ENCODE measurements at regions not wholly inside any gene's neighbourhood (a gene's known extent, or its start where the extent isn't known, plus 50 kb on each side); places are given as distances from the start of the nearest gene placed in this dataset.

GRCh38 chrX:67342138-67342537, 201.7 kb upstream of the AR start:
- Histone ChIP-seq H3K36me3 (ENCODE audit: control insufficient read depth, insufficient read depth, low read length) (no peaks in the 10 kb centered on the region), H3K9ac (ENCODE audit: extremely low read depth, low read length, poor library complexity, severe bottlenecking) (no peak overlapping the region), H3K9me3 (ENCODE audit: control insufficient read depth, low read length) (no peaks in the 10 kb centered on the region), H3K27me3 (ENCODE audit: control insufficient read depth, insufficient read depth, low read length, poor library complexity, severe bottlenecking) (no peaks in the 10 kb centered on the region), H3K4me3 (ENCODE audit: low read length) (no peak overlapping the region), H3K4me1 (ENCODE audit: control insufficient read depth, insufficient read depth, low read length) (no peaks in the 10 kb centered on the region), H3K27ac (ENCODE audit: low read depth, low read length) (no peak overlapping the region)
- Mint-ChIP-seq H3K27ac (no peak overlapping the region), H3K4me3 (no peak overlapping the region), H3K4me1 (no peaks in the 10 kb centered on the region), H3K9me3 (peaks cover 57% of the 10 kb centered on the region), H3K27me3 (ENCODE audit: insufficient read depth) (no peaks in the 10 kb centered on the region), H3K36me3 (ENCODE audit: low read depth) (no peaks in the 10 kb centered on the region)
- DNase-seq: no peak
- 80% methylated on average over 1 of the region's 1 CpG; no CpG with 5 or more reads in 1 of the 2 experiments for WGBS, 2 experiments (ENCODE audit: insufficient coverage in 1 of 2, insufficient read length in 1 of 2)
- TF ChIP-seq, protein P1, sequence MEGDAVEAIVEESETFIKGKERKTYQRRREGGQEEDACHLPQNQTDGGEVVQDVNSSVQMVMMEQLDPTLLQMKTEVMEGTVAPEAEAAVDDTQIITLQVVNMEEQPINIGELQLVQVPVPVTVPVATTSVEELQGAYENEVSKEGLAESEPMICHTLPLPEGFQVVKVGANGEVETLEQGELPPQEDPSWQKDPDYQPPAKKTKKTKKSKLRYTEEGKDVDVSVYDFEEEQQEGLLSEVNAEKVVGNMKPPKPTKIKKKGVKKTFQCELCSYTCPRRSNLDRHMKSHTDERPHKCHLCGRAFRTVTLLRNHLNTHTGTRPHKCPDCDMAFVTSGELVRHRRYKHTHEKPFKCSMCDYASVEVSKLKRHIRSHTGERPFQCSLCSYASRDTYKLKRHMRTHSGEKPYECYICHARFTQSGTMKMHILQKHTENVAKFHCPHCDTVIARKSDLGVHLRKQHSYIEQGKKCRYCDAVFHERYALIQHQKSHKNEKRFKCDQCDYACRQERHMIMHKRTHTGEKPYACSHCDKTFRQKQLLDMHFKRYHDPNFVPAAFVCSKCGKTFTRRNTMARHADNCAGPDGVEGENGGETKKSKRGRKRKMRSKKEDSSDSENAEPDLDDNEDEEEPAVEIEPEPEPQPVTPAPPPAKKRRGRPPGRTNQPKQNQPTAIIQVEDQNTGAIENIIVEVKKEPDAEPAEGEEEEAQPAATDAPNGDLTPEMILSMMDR (conservative IDR thresholded peaks at IDR 0.05): no peak

DNA sequence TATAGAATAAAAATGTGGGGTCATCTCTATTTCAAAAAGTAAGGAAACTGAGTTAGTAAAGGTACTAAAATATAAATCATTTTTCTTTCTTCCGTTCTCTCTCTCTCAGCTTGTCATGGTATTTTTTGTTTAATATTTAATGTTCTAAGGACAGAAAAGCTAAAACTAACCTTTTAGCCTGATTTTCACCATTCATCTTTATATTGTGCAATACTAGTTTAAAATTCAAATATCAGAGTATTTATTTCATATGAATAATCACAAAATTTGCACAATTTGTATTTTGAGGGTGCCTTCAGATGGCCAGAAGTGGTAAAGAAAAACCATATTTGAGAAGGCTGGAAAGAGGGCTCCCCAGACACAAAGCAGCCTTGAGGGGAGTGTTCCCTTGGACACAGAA, 197.6 kb upstream of the AR start:
- H3K27ac Mint-ChIP-seq: no peak overlapping the region
- no peaks in the 10 kb centered on the region for H3K36me3 Mint-ChIP-seq (ENCODE audit: low read depth)
- Histone ChIP-seq H3K27me3 (ENCODE audit: control insufficient read depth, insufficient read depth, low read length, poor library complexity, severe bottlenecking) (no peaks in the 10 kb centered on the region), H3K36me3 (ENCODE audit: control insufficient read depth, insufficient read depth, low read length) (no peaks in the 10 kb centered on the region), H3K9me3 (ENCODE audit: control insufficient read depth, low read length) (no peaks in the 10 kb centered on the region), H3K4me1 (ENCODE audit: control insufficient read depth, insufficient read depth, low read length) (no peaks in the 10 kb centered on the region), H3K9ac (ENCODE audit: extremely low read depth, low read length, poor library complexity, severe bottlenecking) (no peak overlapping the region), H3K4me3 (ENCODE audit: low read length) (no peak overlapping the region), H3K27ac (ENCODE audit: low read depth, low read length) (no peak overlapping the region)
- H3K9me3 Mint-ChIP-seq: peaks cover 53% of the 10 kb centered on the region
- no peak overlapping the region for H3K4me3 Mint-ChIP-seq
- TF ChIP-seq, protein P1 (conservative IDR thresholded peaks at IDR 0.05): no peak
- WGBS, 2 experiments (ENCODE audit: insufficient coverage in 1 of 2, insufficient read length in 1 of 2): no CpG with 5 or more reads among the region's 1 CpG
- H3K27me3 Mint-ChIP-seq (ENCODE audit: insufficient read depth): no peaks in the 10 kb centered on the region
- H3K4me1 Mint-ChIP-seq: no peaks in the 10 kb centered on the region
- DNase-seq: no peak

DNA sequence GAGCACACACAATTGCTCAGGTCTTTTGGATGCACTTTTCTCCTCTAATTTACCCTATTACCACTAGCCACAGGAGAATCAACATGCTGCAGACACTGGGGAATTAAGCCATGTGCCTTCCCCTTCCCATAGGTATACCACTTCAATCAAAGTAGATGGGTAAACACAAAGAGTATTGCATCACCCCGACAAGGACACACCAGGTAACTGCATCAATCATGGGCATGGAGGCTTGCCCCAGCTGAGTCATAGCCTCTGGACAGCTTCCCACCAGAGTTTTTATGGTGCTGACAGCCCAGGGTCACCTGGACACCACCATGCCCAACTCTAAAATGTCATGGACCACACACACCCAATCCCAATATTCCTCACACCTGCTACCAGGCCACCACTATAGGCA, 197.2 kb upstream of the AR start:
- Mint-ChIP-seq H3K9me3 (peaks cover 54% of the 10 kb centered on the region), H3K27ac (no peak overlapping the region), H3K4me3 (no peak overlapping the region), H3K27me3 (ENCODE audit: insufficient read depth) (no peaks in the 10 kb centered on the region), H3K36me3 (ENCODE audit: low read depth) (no peaks in the 10 kb centered on the region), H3K4me1 (no peaks in the 10 kb centered on the region)
- H3K9me3 ChIP-seq (ENCODE audit: control insufficient read depth, low read length): no peaks in the 10 kb centered on the region
- H3K4me1 ChIP-seq (ENCODE audit: control insufficient read depth, insufficient read depth, low read length): no peaks in the 10 kb centered on the region
- no peak for DNase-seq
- no peak overlapping the region for H3K9ac ChIP-seq (ENCODE audit: extremely low read depth, low read length, poor library complexity, severe bottlenecking)
- no peaks in the 10 kb centered on the region for H3K36me3 ChIP-seq (ENCODE audit: control insufficient read depth, insufficient read depth, low read length)
- TF ChIP-seq, protein P1 (conservative IDR thresholded peaks at IDR 0.05): no peak
- no peaks in the 10 kb centered on the region for H3K27me3 ChIP-seq (ENCODE audit: control insufficient read depth, insufficient read depth, low read length, poor library complexity, severe bottlenecking)
- H3K4me3 ChIP-seq (ENCODE audit: low read length): no peak overlapping the region
- H3K27ac ChIP-seq (ENCODE audit: low read depth, low read length): no peak overlapping the region
- WGBS, 2 experiments (ENCODE audit: insufficient coverage in 1 of 2, insufficient read length in 1 of 2): 88% methylated on average over 1 of the region's 1 CpG; no CpG with 5 or more reads in 1 of the 2 experiments
